Liver (tissue), 8 donors: ENCODE measurements at regions not wholly inside any gene's neighbourhood (a gene's known extent, or its start where the extent isn't known, plus 50 kb on each side); places are given as distances from the start of the nearest gene placed in this dataset.

Source experiments
- DNase-seq: peaks from one replicate; pipeline ENCODE4 v3.0.0-alpha.2; 2017; ENCODE audit warnings: low spot score
- H3K27ac ChIP-seq, 2 donors: one replicate each; pipeline ENCODE4 v1.7.0; 2013; ENCODE audit warnings: inconsistent platforms in 2 of 2, low read length in 2 of 2, control low read depth in 1 of 2, low read depth in 1 of 2, mild to moderate bottlenecking in 1 of 2
- H3K27me3 ChIP-seq, 4 donors: one replicate each; pipeline versions ENCODE4 v1.6.1 to v1.7.0; 2013; ENCODE audit warnings: low read length in 3 of 4, inconsistent platforms in 1 of 4, mild to moderate bottlenecking in 1 of 4, moderate library complexity in 1 of 4; ENCODE audit not compliant: control insufficient read depth in 4 of 4, insufficient read depth in 4 of 4
- H3K36me3 ChIP-seq, 4 donors: one replicate each; pipeline versions ENCODE4 v1.6.1 to v1.7.0; 2013; ENCODE audit warnings: low read length in 3 of 4, mild to moderate bottlenecking in 3 of 4, low read depth in 1 of 4, moderate library complexity in 1 of 4; ENCODE audit not compliant: control insufficient read depth in 4 of 4, insufficient read depth in 3 of 4
- H3K4me1 ChIP-seq, 4 donors: one replicate each; pipeline versions ENCODE4 v1.6.1 to v1.7.0; 2013; ENCODE audit warnings: low read length in 3 of 4, mild to moderate bottlenecking in 3 of 4, moderate library complexity in 1 of 4; ENCODE audit not compliant: control insufficient read depth in 4 of 4, insufficient read depth in 4 of 4
- H3K4me3 ChIP-seq, 3 donors: one replicate each; pipeline versions ENCODE4 v1.6.1 to v1.7.0; 2013; ENCODE audit warnings: low read length in 3 of 3, control low read depth in 1 of 3, low read depth in 1 of 3, mild to moderate bottlenecking in 1 of 3
- H3K9ac ChIP-seq, 2 donors: one replicate each; pipeline ENCODE4 v1.7.0; 2013; ENCODE audit warnings: low read length in 2 of 2, mild to moderate bottlenecking in 2 of 2, moderate library complexity in 2 of 2, control low read depth in 1 of 2, low read depth in 1 of 2
- H3K9me3 ChIP-seq, 4 donors: one replicate each; pipeline versions ENCODE4 v1.6.1 to v1.7.0; 2013; ENCODE audit warnings: low read length in 3 of 4; ENCODE audit not compliant: control insufficient read depth in 4 of 4
- EGR1 ChIP-seq, 2 donors: IDR thresholded peaks; 2 replicates each; pipeline ENCODE4 v1.6.1; 2016 to 2018; ENCODE audit warnings: antibody characterized with exemption in 2 of 2, low read depth in 2 of 2
- GABPA ChIP-seq, 2 donors: IDR thresholded peaks in 1 of 2; conservative IDR thresholded peaks in 1 of 2; 2 replicates each; pipeline ENCODE4 v1.6.1; 2016; ENCODE audit warnings: antibody characterized with exemption in 2 of 2, mild to moderate bottlenecking in 1 of 2, moderate library complexity in 1 of 2
- HNF4A ChIP-seq, 2 donors: conservative IDR thresholded peaks; 2 replicates each; pipeline ENCODE4 v1.6.1; 2016; ENCODE audit warnings: antibody characterized with exemption in 2 of 2, mild to moderate bottlenecking in 2 of 2
- JUND ChIP-seq, 2 donors: IDR thresholded peaks; 2 replicates each; pipeline ENCODE4 v1.6.1; 2016; ENCODE audit warnings: antibody characterized with exemption in 2 of 2
- NR2F2 ChIP-seq: IDR thresholded peaks from 2 replicates; pipeline ENCODE4 v1.6.1; 2016; ENCODE audit warnings: antibody characterized with exemption
- RXRA ChIP-seq, 2 donors: IDR thresholded peaks; 2 replicates each; pipeline ENCODE4 v1.6.1; 2017 to 2018; ENCODE audit warnings: antibody characterized with exemption in 2 of 2, mild to moderate bottlenecking in 1 of 2
- SP1 ChIP-seq: IDR thresholded peaks from 2 replicates; pipeline ENCODE4 v1.6.1; 2018; ENCODE audit warnings: antibody characterized with exemption, mild to moderate bottlenecking
- TAF1 ChIP-seq: conservative IDR thresholded peaks from 2 replicates; pipeline ENCODE4 v1.6.1; 2016; ENCODE audit warnings: antibody characterized with exemption, mild to moderate bottlenecking
- YY1 ChIP-seq: IDR thresholded peaks from 2 replicates; pipeline ENCODE4 v1.6.1; 2016; ENCODE audit warnings: antibody characterized with exemption, mild to moderate bottlenecking
- WGBS: extraction: QIAGEN DNeasy Blood & Tissue Kit; methylation state at CpG from one replicate; pipeline ENCODE4 v1.1.7; 2013; 5-methylcytosine and 5-hydroxymethylcytosine counted together
- TF ChIP-seq, protein P1 (sequence below): fragments of 150-350 bp; IDR thresholded peaks from 2 replicates; pipeline ENCODE4 v1.5.1; 2017; ENCODE audit warnings: improper control_type of control experiment, low read depth, low read length; ENCODE audit not compliant: missing input control
- TF ChIP-seq, protein P2 (sequence below): IDR thresholded peaks from 2 replicates; pipeline ENCODE4 v1.6.1; 2016; ENCODE audit warnings: antibody characterized with exemption, mild to moderate bottlenecking
- TF ChIP-seq, protein P3 (sequence below): IDR thresholded peaks from 2 replicates; pipeline ENCODE4 v1.6.1; 2016; ENCODE audit warnings: antibody characterized with exemption
- TF ChIP-seq, protein P4 (sequence below): IDR thresholded peaks from 2 replicates; pipeline ENCODE4 v1.6.1; 2016; ENCODE audit warnings: antibody characterized with exemption
- TF ChIP-seq, protein P5 (sequence below): IDR thresholded peaks from 2 replicates; pipeline ENCODE4 v1.6.1; 2016; ENCODE audit warnings: antibody characterized with exemption
- donor health status: healthy.
- donor health status: healthy.
- donor health status: healthy.
- donor health status: healthy.
- donor health status: healthy.

DNA sequence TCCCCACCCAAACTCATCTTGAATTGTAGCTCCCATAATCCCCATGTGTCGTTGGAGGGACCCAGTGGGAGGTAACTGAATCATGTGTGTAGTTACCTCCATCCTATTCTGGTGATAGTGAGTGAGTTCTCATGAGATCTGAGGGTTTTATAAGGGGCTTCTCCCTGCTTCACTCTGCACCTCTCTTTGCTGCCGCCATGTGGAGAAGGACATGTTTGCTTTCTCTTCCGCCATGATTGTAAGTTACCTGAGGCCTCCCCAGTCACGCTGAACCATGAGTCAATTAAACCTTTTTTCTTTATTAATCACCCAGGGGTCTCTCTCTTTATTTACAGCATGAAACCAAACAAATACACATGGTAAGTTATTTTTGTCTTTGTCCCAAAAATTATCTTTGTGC, 726.1 kb downstream of the CDH18 start:
- H3K4me3 ChIP-seq: no peak overlapping the region
- no peaks in the 10 kb centered on the region for H3K36me3 ChIP-seq
- no peak overlapping the region for H3K27ac ChIP-seq
- DNase-seq: no peak
- no peaks in the 10 kb centered on the region for H3K27me3 ChIP-seq
- no peaks in the 10 kb centered on the region for H3K4me1 ChIP-seq
- 90% methylated on average over 4 of the region's 4 CpGs for WGBS
- no peak for TF ChIP-seq GABPA (IDR thresholded peaks at IDR 0.05 in 1 of 2, conservative IDR thresholded peaks at IDR 0.05 in 1 of 2)
- no peak for TF ChIP-seq EGR1 (IDR thresholded peaks at IDR 0.05; ENCODE audit: low read depth in 2 of 2)
- TF ChIP-seq NR2F2: no peak
- TF ChIP-seq, protein P1, sequence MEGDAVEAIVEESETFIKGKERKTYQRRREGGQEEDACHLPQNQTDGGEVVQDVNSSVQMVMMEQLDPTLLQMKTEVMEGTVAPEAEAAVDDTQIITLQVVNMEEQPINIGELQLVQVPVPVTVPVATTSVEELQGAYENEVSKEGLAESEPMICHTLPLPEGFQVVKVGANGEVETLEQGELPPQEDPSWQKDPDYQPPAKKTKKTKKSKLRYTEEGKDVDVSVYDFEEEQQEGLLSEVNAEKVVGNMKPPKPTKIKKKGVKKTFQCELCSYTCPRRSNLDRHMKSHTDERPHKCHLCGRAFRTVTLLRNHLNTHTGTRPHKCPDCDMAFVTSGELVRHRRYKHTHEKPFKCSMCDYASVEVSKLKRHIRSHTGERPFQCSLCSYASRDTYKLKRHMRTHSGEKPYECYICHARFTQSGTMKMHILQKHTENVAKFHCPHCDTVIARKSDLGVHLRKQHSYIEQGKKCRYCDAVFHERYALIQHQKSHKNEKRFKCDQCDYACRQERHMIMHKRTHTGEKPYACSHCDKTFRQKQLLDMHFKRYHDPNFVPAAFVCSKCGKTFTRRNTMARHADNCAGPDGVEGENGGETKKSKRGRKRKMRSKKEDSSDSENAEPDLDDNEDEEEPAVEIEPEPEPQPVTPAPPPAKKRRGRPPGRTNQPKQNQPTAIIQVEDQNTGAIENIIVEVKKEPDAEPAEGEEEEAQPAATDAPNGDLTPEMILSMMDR: no peak
- no peak for TF ChIP-seq JUND (IDR thresholded peaks at IDR 0.05)
- no peak for TF ChIP-seq HNF4A (conservative IDR thresholded peaks at IDR 0.05)
- TF ChIP-seq, protein P2, sequence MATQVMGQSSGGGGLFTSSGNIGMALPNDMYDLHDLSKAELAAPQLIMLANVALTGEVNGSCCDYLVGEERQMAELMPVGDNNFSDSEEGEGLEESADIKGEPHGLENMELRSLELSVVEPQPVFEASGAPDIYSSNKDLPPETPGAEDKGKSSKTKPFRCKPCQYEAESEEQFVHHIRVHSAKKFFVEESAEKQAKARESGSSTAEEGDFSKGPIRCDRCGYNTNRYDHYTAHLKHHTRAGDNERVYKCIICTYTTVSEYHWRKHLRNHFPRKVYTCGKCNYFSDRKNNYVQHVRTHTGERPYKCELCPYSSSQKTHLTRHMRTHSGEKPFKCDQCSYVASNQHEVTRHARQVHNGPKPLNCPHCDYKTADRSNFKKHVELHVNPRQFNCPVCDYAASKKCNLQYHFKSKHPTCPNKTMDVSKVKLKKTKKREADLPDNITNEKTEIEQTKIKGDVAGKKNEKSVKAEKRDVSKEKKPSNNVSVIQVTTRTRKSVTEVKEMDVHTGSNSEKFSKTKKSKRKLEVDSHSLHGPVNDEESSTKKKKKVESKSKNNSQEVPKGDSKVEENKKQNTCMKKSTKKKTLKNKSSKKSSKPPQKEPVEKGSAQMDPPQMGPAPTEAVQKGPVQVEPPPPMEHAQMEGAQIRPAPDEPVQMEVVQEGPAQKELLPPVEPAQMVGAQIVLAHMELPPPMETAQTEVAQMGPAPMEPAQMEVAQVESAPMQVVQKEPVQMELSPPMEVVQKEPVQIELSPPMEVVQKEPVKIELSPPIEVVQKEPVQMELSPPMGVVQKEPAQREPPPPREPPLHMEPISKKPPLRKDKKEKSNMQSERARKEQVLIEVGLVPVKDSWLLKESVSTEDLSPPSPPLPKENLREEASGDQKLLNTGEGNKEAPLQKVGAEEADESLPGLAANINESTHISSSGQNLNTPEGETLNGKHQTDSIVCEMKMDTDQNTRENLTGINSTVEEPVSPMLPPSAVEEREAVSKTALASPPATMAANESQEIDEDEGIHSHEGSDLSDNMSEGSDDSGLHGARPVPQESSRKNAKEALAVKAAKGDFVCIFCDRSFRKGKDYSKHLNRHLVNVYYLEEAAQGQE: no peak
- TF ChIP-seq TAF1: no peak
- TF ChIP-seq, protein P3, sequence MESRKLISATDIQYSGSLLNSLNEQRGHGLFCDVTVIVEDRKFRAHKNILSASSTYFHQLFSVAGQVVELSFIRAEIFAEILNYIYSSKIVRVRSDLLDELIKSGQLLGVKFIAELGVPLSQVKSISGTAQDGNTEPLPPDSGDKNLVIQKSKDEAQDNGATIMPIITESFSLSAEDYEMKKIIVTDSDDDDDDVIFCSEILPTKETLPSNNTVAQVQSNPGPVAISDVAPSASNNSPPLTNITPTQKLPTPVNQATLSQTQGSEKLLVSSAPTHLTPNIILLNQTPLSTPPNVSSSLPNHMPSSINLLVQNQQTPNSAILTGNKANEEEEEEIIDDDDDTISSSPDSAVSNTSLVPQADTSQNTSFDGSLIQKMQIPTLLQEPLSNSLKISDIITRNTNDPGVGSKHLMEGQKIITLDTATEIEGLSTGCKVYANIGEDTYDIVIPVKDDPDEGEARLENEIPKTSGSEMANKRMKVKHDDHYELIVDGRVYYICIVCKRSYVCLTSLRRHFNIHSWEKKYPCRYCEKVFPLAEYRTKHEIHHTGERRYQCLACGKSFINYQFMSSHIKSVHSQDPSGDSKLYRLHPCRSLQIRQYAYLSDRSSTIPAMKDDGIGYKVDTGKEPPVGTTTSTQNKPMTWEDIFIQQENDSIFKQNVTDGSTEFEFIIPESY: no peak
- TF ChIP-seq, protein P4, sequence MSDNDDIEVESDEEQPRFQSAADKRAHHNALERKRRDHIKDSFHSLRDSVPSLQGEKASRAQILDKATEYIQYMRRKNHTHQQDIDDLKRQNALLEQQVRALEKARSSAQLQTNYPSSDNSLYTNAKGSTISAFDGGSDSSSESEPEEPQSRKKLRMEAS: no peak
- TF ChIP-seq YY1: no peak
- no peaks in the 10 kb centered on the region for H3K9me3 ChIP-seq
- no peak overlapping the region for H3K9ac ChIP-seq

DNA sequence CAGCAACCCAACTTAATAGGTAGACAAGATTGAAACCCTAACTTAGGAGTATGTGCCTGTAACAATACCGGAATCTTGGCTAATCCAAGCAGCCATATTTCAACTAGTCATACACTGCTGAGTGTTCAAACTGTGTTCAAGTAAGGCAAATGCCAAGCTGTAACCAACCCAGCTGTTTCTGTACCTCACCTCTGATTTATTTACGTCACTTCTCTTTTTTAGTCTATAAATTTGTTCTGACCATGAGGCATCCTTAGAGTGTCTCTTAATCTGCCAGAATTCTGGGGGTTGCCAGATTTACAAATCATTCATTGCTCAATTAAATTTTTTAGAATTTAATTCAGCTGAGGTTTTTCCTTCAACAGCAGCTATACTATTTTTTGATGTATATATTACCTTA, 723.2 kb downstream of the CDH18 start:
- Histone ChIP-seq H3K27me3 (no peaks in the 10 kb centered on the region), H3K36me3 (no peaks in the 10 kb centered on the region), H3K9me3 (no peaks in the 10 kb centered on the region), H3K9ac (no peak overlapping the region), H3K4me1 (no peaks in the 10 kb centered on the region), H3K4me3 (no peak overlapping the region), H3K27ac (no peak overlapping the region)
- DNase-seq: no peak
- 87% methylated on average over 2 of the region's 2 CpGs for WGBS
- TF ChIP-seq, protein P5, sequence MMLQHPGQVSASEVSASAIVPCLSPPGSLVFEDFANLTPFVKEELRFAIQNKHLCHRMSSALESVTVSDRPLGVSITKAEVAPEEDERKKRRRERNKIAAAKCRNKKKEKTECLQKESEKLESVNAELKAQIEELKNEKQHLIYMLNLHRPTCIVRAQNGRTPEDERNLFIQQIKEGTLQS: no peak
- no peak for TF ChIP-seq SP1
- no peak for TF ChIP-seq GABPA (IDR thresholded peaks at IDR 0.05 in 1 of 2, conservative IDR thresholded peaks at IDR 0.05 in 1 of 2)
- TF ChIP-seq, protein P1: no peak
- TF ChIP-seq, protein P4: no peak
- TF ChIP-seq HNF4A (conservative IDR thresholded peaks at IDR 0.05): no peak
- TF ChIP-seq, protein P2: no peak
- TF ChIP-seq TAF1: no peak
- TF ChIP-seq RXRA (IDR thresholded peaks at IDR 0.05): no peak
- TF ChIP-seq NR2F2: no peak
